ENCODE measurements at regions not wholly inside any gene's neighbourhood (a gene's known extent, or its start where the extent isn't known, plus 50 kb on each side); places are given as distances from the start of the nearest gene placed in this dataset.
A peak's percentile ranks its signal among the peaks of the same experiment; 100 is the strongest.
"Not testable (repeated sequence)": the region's sequence is repeated elsewhere in the genome, so short reads cannot be mapped to it uniquely, and the experiment has no call there.

DNA sequence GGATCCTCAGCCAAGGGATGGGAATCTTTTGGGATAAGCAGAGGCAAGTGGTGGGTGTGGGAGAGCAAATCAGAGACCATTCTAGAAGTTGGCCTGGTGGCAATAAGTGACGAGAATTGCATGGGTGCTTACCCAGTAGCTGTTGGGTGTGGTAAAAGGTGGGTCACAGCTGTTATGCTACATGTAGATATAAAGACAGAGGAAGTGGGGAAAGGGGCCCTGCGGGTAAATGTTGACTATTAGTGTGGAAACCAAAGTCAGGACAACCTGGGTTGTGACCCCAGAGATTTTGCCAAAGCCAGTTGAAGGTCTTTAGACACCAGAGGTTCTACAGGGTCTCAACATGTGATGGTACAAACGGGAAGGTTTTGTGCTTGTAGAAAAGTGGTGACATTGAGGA is 443.6 kb upstream of the HNRNPA3 start:
- DNase-seq: no peak

DNA sequence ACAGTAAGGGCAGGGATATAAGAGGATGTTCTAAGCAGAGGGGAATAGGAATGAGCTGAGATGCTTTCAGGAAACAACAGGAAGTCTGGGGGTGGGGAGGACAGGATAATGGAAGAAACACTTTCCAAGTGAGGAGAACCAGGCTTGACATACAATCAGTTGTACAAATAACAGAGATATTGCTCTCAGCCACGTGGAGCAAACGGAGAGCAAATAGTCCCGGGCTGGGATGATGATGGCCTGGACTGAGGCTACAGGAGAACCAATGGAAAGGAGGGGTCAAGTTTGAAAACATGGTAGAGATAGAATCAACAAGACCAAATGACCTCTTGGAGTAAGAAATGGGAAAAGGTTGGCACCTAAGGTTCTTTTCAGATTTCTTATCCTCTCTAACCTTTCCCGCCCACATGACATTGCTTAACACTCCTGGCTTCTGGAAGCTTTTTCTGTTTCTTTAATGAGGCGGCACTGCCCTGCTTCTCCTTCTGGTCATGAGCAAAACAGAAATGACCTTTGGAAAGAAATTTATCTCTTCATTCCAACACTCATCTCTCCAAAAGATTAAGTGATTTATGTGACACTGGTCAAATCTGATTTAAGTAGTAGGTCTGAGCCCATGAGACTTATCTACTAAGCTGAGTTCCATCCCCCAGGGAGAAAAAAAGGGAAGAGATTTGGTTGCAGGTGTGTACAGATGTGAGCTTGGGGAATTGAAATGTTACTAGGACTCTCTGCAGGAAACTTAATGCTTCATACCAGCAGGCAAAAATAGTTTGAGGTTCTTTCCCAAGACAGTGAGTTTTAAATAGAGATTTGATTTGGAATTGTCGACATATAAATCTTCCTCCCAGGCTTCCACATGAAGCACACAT is 442.9 kb upstream of the HNRNPA3 start:
- no peak for DNase-seq

DNA sequence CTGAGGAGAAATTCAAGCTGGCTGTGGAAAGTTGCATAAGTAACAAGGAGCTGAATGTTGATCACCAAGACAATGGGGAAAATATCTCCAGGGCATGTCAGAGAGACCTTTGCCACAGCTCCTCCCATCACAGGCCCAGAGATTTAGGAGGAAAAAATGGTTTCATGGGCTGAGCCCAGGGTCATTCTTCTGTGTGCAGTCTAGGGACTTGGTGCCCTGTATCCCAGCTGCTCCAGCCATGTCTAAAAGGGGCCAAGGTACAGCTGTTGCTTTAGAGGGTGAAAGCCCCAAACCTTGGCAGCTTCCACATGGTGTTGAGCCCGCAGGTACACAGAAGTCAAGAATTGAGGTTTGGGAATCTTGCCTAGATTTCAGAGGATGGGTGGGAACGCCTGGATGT is 439.8 kb upstream of the HNRNPA3 start:
- DNase-seq: no peak

DNA sequence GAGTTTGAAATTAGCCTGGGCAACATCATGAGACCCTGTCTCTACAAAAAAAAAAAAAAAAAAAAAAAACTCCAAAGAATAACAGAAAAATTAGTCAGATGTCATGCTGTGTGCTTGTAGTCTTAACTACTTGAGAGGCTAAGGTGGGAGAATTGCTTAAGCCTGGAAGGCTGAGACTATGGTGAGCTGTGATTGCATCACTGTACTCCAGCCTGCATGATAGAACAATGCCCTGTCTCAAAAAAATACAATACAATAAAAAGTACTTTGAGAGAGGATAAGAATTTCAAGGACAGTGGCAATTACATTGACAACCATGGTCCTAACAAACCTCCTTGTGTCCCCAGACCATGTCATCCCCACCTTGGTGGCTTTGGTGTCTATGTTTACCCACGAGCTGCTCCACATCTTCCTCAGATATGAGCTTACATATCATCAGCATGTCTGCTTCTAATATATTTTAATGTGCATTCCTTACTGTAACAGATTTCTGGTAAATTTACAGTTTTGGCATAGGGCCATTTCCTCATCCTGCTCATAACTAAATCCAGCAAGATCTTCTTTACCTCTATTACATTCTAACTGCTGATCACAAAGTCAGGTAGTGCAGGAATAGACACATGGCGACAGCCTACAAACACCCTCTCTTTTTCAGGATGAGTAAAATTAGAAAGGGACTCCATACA is 437.7 kb upstream of the HNRNPA3 start:
- peak; percentile 42 for DNase-seq

DNA sequence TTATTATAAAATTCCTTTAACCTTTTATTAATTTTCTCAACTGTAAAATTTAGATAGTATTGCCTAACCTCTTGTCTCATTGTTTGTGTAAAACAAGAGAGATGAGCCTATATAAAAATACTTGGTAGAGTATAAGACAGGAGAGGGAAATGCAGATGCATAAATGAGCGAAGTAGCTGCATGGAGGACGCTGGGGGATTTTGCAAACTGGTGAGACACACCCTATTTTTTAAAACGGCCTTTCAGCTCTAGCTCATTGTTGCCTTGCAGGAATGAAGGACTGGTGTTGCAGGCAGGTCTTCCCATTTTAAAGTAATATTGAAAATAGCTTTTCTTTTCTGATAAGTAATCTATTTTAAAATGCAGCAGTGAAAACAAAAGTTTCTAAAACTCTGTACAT is 435.3 kb upstream of the HNRNPA3 start:
- DNase-seq: no peak

DNA sequence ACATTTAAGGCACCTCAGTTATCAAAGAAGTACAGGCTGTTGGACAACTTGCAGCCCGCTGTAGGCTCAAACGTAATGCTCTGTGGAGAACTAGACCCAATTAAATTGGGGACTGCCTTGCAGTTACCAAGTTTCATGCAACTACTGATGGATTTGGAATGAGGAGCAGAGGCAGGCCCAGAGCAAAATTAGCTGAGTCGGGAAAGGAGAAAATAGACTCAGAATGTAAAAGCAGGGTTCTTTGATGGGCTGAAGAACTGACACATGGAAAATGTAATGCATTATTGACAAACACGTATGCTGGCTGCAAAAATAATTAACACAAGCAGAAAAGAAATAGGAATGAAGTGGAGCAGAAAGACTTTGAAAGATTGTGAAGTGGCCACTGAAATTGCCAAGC is 432.7 kb upstream of the HNRNPA3 start:
- no peak for DNase-seq

DNA sequence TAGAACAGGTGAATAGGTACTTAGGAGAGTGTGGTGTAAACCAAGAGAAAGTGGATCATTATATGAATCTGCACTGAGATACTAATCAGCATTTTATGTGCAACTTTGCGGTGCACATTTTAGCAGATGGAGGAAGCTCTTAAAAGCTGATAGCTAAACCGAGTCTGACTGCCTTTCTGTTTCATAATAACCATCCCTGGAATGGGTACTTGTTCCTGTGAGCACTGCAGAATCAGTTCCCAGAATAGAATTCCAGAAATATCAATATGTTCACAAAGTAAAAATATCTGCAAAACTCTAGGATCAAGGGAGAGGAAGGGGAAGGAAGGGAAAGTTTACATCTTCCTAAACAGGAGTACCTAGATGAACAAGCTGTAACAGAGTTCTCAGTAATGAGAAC is 432.2 kb upstream of the HNRNPA3 start:
- DNase-seq: no peak

DNA sequence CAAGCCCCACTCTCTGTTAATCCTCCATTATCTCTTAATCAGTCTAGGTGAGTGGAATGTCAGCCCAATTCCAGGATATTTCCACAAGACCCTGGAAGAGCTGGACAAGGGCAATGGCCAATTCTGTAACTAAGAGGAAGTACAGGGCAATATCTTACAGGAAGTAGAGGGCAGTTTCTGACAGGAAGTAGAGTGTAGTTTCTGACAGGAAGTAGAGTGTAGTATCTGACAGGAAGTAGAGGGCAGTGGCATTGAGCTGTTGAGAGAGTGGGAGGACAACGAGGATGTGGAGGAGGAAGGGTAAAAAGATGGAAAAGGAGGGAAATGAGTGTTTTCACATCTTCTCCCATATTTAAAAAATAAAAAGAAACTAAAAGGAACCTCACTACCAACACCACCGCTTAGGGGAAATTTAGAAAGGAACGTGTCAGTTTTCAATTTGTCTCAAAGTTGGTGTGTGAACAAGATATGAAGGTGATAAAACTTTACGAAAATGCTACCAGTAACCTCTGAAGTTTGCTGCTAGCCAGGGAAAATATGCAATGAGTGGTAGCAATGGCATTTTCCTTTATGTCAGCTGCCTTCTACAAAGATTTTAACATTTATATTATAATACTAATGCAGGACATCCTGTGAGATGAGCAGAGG is 430.9 kb upstream of the HNRNPA3 start:
- no peak for DNase-seq

DNA sequence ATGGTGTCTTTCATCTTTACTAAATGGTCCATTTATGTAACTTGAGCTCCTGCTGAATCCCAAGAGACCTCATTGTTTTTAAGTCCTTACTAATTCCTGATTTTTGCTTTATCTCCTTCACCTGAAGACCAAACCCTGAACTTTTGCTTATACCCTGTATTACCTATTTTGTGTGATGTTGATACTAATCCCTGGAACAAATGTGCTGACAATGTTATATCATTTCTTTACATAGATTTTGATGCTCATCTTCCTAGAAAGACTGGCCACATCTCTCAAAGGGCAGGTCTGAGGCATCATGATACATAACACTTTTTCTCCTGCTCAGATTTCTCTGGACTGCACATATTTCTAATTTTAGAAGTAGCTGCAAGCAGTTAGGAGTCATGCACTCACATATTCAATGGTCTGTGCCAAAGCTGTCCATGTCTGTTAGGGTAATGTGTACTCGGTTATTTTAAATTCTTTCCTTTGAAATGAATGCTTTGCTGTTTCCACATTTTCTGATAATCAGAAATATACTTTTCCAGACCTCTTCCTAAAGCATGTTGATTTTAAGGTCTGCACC is 427.9 kb upstream of the HNRNPA3 start:
- no peak for DNase-seq

DNA sequence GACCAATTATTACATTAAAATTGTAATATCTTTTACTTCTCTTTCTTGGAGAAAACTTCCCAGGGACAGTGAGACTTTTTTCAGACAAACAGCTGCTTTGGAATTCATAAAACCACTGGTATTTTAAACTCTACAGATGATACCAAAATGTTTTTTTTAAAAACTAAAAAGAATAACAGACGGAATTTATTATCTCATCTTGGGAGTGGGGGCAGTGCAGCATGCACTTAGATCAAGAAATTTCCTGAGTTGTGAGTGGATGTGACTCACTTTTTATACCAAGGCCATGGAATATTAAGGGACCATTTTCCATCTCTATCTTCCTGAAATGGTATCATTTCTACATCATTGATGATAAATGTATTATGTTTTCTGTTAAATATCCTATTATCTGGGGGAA is 422.8 kb upstream of the HNRNPA3 start:
- no peak for DNase-seq

DNA sequence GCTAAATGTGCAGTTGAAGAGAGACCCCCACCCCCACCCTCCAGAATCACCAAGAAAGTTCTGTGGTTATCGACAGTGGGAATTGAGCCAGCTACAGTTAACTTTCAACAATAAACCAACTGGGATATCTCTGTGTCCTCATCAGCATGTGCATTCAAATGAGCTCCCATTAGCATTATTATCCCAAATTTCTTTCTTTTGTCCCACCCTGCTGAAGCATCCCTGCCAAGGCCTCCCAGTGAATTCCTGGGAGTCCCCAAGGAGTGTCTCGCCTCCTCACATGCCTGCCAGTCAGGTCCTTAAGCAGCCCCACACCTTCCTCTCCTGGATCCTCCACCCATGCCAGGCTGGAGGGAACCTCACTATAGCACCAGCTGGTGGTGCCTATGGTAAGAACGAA is 422.1 kb upstream of the HNRNPA3 start:
- DNase-seq: no peak

DNA sequence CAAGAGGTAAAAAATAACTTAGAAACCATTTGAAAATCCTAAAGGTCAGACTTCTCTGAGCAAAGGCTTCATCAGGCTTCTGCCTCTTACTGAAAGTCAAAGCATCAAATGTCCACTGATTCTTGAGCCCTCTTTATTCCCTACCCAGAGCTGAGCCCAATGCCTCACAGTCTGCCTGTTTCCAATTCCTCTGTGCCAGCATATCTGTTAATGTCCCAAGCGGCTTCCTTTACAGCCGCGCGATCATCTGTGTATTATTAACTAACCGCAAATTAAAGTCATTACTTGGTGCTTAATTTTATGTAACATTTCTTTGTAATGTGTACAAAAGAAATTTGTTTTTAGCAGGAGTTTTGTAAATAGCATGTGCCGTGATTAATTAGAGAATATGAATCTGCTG is 418.8 kb upstream of the HNRNPA3 start:
- DNase-seq: no peak

DNA sequence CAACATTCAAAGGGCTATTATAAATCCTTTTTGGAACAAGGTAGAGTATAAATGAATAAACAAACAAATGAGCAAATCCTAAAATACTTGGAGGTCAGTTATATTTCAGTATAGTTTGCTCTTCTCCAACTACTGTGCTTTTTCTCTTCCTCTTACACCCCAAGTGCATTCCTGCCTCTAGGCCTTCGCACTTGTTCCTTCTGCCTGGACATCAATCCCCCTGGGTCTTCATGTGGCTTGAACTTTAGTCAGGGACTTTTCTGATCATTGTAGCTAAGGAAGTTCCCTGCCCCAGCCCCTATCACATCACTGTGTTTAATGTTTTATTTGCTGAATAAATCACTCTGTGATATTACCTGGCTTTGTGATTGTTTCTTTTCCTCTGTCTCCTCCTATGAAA is 418.2 kb upstream of the HNRNPA3 start:
- DNase-seq: no peak

DNA sequence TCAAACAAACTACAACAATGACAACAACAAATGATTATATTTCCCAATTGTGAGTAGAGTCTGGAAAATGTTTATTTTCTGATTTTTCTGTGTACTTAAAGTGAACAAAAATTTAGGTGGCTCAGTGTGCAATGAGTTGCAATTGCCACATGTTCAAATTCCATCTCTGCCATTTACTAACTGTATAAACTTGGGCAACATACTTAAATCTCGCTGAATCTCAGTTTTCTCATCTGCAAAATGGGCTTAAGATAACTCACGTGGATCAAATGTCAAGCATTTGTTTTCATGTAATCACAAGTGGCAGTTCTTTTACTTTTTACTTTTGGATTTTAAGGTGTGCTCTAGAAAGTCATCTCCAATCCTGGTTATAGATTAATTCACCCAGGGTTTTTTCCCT is 416.8 kb upstream of the HNRNPA3 start:
- no peak for DNase-seq

DNA sequence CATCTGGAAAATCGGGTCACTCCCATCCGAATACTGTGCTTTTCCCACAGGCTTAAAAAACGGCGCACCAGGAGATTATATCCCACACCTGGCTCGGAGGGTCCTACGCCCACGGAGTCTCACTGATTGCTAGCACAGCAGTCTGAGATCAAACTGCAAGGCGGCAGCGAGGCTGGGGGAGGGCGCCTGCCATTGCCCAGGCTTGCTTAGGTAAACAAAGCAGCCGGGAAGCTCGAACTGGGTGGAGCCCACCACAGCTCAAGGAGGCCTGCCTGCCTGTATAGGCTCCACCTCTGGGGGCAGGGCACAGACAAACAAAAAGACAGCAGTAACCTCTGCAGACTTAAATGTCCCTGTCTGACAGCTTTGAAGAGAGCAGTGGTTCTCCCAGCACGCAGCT is 415.9 kb upstream of the HNRNPA3 start:
- DNase-seq: not testable (repeated sequence)

DNA sequence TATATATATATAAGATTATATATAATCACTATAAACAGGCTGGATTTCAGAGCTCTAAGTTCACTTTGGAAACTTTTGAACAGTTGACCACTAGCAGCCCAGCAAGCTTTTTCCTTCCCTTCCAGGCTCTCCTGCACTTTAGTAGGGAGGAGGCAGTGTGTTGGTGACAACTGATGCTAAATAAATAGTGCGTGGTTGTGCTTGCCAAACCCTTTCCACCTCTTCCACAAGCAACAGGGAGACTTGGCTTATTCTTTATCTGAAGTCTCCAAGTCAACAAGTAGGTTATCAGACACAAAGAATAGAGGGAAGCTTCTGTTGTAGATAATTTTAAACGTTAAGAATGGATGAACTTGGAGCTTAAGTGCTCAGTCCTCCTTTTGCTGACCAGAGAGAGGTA is 408.2 kb upstream of the HNRNPA3 start:
- no peak for DNase-seq

DNA sequence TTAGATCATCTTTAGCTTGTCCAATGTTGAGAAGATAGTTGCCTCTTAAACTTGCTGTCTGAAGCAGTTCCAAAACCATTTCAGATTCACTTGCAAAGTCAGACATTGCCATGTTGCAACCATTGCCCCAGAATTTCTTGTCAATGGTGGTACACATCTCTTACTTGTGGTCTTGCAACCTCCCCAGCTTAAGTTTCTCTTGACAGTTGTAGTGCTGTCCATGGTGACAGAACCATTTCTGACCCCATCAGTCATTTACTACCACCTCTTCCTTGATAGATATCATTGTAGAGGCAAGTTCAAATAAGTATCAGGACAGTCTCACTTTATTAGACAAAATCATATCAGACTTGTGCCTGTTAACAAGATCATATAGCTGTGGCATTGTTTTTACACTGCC is 407.2 kb upstream of the HNRNPA3 start:
- DNase-seq: no peak

DNA sequence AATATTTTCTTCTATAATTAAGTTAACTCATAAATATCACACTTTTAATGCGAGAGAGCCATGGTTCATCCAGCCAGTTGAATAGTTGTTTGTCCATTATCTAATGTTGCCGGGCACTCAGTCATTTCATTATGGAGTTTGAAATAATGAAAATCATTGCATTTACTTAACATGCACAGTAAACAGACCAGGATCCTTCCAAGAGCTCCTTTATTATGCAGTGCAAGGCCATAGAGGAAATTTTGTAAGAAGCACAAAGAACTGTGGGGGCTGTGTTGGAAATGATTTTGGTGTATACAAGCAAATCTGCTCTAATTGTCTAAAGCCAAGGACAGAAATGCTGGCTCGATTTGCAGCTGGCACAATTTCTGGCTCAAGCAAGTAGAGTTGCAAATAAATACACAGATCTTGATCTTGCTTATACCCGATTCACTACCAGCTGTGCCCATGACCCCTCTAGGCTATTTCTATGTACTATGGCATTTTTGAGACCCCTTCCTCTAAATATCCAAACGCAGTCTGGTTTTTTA is 400.3 kb upstream of the HNRNPA3 start:
- no peak for DNase-seq

DNA sequence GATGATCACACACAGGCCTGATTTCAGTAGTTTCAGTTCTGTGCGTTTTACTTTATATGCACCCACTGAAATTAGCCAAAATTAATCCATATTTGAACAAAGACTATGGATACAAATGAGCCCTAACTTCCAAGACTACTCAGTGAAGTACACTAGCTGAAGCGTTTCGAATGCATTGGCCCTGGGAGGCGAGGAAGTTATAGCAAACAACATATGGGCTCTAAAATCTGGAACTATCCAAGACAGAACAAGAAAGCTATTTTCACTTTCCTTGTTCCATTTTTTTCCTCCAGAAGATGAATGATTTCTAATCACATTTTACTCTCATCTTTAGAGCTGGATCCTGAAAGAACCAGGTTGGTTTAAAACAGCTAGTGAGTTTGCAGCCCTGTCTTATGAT is 399.4 kb upstream of the HNRNPA3 start:
- DNase-seq: no peak

DNA sequence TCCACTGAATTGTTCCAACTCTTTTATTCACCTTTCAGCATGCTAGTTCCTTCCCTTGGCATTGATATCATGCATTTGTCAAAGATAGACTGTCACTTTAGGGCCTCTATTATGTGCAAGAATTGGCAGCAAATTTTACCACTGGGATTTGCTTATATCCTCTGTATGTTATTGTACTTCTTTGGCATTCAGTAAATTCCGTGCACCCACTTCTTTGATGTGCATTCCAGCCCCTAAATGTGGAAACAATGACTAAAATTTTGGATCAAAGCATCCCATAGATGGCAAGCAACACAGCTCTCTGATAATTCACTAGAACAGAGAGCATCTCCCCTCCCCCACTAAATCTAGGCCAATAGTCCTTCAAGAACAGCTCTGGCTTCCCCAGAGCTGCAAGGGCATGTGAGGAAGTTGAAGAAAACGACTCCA is 399.0 kb upstream of the HNRNPA3 start:
- peak; percentile 79 for DNase-seq

DNA sequence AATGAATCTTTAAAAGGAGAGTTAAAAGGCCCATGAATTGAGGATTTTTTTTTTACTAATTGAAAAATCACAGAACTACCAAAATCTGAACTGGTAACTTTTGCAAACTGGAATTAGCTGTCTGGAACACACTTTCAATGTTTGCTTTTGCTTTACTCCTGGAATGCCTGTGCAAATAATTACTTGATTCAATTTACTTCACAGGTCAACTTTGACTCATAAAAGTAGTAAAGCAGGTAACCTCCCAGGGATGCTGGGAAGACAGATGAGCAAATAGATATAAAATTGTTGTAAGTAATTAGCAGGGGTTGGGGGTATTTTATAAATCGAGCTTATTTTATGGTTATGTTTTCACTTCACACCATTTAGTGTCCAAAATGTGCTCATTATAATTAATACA is 398.3 kb upstream of the HNRNPA3 start:
- no peak for DNase-seq

DNA sequence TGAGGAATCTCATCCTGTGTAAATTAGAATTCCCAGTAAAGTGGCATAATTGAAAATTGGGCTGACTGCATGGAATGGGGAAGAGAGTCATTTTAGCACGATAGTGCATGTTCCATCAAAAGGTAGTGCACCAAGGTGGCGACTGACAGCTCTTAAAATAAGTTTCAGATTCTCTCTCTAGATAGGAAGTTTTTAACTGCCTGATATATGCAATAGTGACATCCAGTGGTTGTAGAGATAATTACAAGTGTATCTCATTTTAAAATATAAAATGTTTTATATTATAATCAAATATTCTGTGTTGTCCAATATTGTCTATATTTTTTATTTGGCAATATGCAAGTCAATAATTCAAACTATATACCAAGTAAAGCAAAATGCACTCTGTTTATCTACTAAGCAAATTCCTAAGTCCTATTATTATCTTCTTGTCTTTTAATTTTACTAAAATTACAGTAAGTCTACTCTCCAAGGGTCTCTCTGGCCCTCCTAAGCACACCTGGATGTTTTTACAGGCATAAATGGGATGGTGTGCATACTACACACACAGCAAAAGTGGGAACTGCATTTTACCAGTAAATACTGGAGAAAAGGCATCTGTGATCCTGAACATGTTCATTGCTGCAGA is 397.7 kb upstream of the HNRNPA3 start:
- DNase-seq: peak; percentile 13

All from skin of body (tissue), 1 donor.